Panc1 (cell line): ENCODE measurements at regions not wholly inside any gene's neighbourhood (a gene's known extent, or its start where the extent isn't known, plus 50 kb on each side); places are given as distances from the start of the nearest gene placed in this dataset.

Source experiments
- ATAC-seq: fragments of 200-7000 bp; cut with Tn5 transposase; 2 replicates; pipeline ENCODE4 v1.9.1; 2020; ENCODE audit warnings: mild to moderate bottlenecking, moderate library complexity
- BruUV-seq: library from RNA; stranded (reverse); fragments of 400-500 nt; replicated peaks from 2 replicates; lab custom pipeline; 2021; lab: Mats Ljungman, UMichigan
- CTCF ChIA-PET: fragments of 300-600 bp; sonication (Branson Sonifier 250); formaldehyde crosslinking; loops from one replicate; lab custom pipeline; 2022; ENCODE audit warnings: antibody characterized with exemption; lab: Charles Lee
- POLR2A ChIA-PET: fragments of 300-600 bp; sonication (Branson Sonifier 250); formaldehyde crosslinking; loops from one replicate; lab custom pipeline; 2022; ENCODE audit warnings: antibody characterized with exemption; lab: Charles Lee
- DNase-seq: peaks from one replicate; pipeline ENCODE4 v3.0.0-alpha.2; 2010; ENCODE audit warnings: low read depth, low spot score
- H3K27ac ChIP-seq: 2 replicates; pipeline ENCODE4 v1.5.1; 2011; ENCODE audit warnings: mild to moderate bottlenecking, low read length, inconsistent platforms
- H3K27me3 ChIP-seq: fragments of 200-500 bp; sonication (Bioruptor generic); 2 replicates; pipeline ENCODE4 v1.6.0; 2014; ENCODE audit warnings: low read length, inconsistent platforms; ENCODE audit not compliant: control insufficient read depth, insufficient read depth
- H3K36me3 ChIP-seq: fragments of 200-500 bp; sonication (Bioruptor generic); 2 replicates; pipeline ENCODE4 v1.5.1; 2014; ENCODE audit warnings: inconsistent platforms, mild to moderate bottlenecking, low read length, moderate library complexity; ENCODE audit not compliant: control insufficient read depth, insufficient read depth
- H3K4me1 ChIP-seq: 2 replicates; pipeline ENCODE4 v1.5.1; 2011; ENCODE audit warnings: inconsistent platforms, mild to moderate bottlenecking, low read length, moderate library complexity; ENCODE audit not compliant: control insufficient read depth, insufficient read depth
- H3K4me3 ChIP-seq, 2 experiments: 2 replicates each; pipeline ENCODE4 v1.5.1; 2011 to 2012; ENCODE audit warnings: low read depth in 2 of 2, low read length in 2 of 2, mild to moderate bottlenecking in 2 of 2, inconsistent platforms in 1 of 2, moderate library complexity in 1 of 2
- H3K9me3 ChIP-seq: fragments of 200-500 bp; sonication (Bioruptor generic); 2 replicates; pipeline ENCODE4 v1.5.1; 2014; ENCODE audit warnings: low read depth, mild to moderate bottlenecking, inconsistent platforms, low read length, moderate library complexity; ENCODE audit not compliant: control insufficient read depth, insufficient read depth
- POLR2AphosphoS5 ChIP-seq: IDR thresholded peaks from 2 replicates; pipeline ENCODE4 v1.6.1; 2012; ENCODE audit warnings: mild to moderate bottlenecking, low read depth, low read length, moderate library complexity
- REST ChIP-seq, 2 experiments: IDR thresholded peaks; 2 replicates each; pipeline ENCODE4 v1.6.1; 2011 to 2012; ENCODE audit warnings: low read depth in 2 of 2, control low read depth in 1 of 2, low read length in 1 of 2, mild to moderate bottlenecking in 1 of 2, moderate library complexity in 1 of 2; ENCODE audit not compliant: insufficient read depth in 1 of 2
- SIN3A ChIP-seq: IDR thresholded peaks from 2 replicates; pipeline ENCODE4 v1.6.1; 2012; ENCODE audit warnings: low read depth, mild to moderate bottlenecking, low read length, moderate library complexity, borderline replicate concordance; ENCODE audit not compliant: insufficient read depth
- TCF7L2 ChIP-seq: IDR thresholded peaks from 2 replicates; pipeline ENCODE4 v1.6.1; 2011; ENCODE audit warnings: mild to moderate bottlenecking, low read depth, low read length, inconsistent platforms
- in situ Hi-C: cut with HindIII; loops from 2 replicates; pipeline ENCODE4 v1.10.0; 2016; ENCODE audit warnings: low sequenced_read_pairs, low pct_unique_long_range_greater_than_20kb
- intact Hi-C: fragments of 100-400 bp; cut with micrococcal nuclease; formaldehyde crosslinking; loops from one replicate; pipeline ENCODE4 v1.10.0; 2022; ENCODE audit not compliant: unreplicated experiment
- TF ChIP-seq, protein P1 (sequence below): fragments of 450-650 bp; IDR thresholded peaks from 2 replicates; pipeline ENCODE4 v1.5.1; 2017; ENCODE audit warnings: mild to moderate bottlenecking

- in situ Hi-C loops = no loop called here
- no peak for ATAC-seq
These were observed 76.7 kb downstream of the DACT2 start for GRCh38 chr6:168242940-168243225.

DNA sequence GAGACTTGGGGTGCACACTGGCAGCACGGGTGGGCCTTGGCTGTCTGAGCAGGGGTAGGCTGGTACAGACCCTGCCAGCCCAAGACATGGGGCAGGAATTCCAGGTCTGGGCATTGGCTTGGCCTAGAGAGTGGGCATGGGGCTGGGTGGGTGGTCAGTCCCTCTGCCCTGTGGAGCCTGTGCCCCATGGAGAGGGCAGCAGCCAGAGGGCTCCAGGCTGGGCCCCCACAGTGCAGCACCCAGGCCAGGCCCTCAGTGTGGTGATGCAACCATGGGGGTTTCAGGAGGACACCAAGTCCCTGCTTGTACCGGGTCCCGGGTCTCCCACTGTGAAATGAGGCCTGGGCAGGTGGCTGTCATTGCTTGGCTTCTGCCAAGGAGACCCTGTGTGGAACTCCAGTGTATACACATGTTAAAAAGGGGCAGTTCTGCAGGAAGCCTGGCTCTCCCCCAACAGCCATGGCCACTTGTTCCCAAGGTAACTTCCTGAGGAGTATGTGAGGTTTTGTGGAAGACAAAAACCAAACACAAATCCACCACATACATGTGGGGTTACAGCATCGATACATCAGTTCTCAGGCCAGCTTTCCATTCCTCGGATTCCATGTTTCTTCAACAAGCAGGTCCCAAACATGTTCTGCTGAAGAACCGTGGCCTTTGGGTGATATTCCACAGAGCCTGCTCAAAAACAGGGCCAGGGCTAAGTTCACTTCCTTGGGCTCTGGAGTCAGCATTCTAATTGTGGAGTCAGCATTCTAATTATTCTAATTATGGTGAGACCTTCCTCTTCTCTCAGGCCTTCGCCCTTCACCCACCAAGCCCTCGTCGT, 77.3 kb downstream of the DACT2 start:
- Histone ChIP-seq H3K27me3 (peaks cover 10% of the 10 kb centered on the region), H3K36me3 (no peaks in the 10 kb centered on the region), H3K27ac (no peak overlapping the region), H3K4me3 (no peak overlapping the region), H3K4me1 (peaks cover 9% of the 10 kb centered on the region), H3K9me3 (no peaks in the 10 kb centered on the region)
- BruUV-seq = no TSS peak
- TF ChIP-seq, protein P1, sequence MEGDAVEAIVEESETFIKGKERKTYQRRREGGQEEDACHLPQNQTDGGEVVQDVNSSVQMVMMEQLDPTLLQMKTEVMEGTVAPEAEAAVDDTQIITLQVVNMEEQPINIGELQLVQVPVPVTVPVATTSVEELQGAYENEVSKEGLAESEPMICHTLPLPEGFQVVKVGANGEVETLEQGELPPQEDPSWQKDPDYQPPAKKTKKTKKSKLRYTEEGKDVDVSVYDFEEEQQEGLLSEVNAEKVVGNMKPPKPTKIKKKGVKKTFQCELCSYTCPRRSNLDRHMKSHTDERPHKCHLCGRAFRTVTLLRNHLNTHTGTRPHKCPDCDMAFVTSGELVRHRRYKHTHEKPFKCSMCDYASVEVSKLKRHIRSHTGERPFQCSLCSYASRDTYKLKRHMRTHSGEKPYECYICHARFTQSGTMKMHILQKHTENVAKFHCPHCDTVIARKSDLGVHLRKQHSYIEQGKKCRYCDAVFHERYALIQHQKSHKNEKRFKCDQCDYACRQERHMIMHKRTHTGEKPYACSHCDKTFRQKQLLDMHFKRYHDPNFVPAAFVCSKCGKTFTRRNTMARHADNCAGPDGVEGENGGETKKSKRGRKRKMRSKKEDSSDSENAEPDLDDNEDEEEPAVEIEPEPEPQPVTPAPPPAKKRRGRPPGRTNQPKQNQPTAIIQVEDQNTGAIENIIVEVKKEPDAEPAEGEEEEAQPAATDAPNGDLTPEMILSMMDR = no peak
- TF ChIP-seq POLR2AphosphoS5 = no peak
- TF ChIP-seq SIN3A = no peak
- no peak for TF ChIP-seq TCF7L2
- TF ChIP-seq REST (IDR thresholded peaks at IDR 0.05; ENCODE audit: insufficient read depth in 1 of 2, low read depth in 2 of 2, low read length in 1 of 2) = no peak
- in situ Hi-C loops = no loop called here
- POLR2A ChIA-PET = no interaction called here
- CTCF ChIA-PET = no interaction called here
- ATAC-seq (no peak), DNase-seq (no peak)
- intact Hi-C loops = no loop called here

More at GRCh38 chr6:168242940-168243225, 76.7 kb downstream of the DACT2 start:
- no peak for TF ChIP-seq SIN3A
- ChIA-PET CTCF (no interaction called here), POLR2A (no interaction called here)
- Histone ChIP-seq H3K4me3 (no peak overlapping the region), H3K27me3 (peaks cover 10% of the 10 kb centered on the region), H3K27ac (no peak overlapping the region), H3K9me3 (no peaks in the 10 kb centered on the region), H3K36me3 (no peaks in the 10 kb centered on the region), H3K4me1 (peaks cover 15% of the 10 kb centered on the region)
- intact Hi-C loops = no loop called here
- BruUV-seq = no TSS peak
- DNase-seq = no peak

GRCh38 chr6:168240160-168240559, 79.4 kb downstream of the DACT2 start:
- TF ChIP-seq REST (IDR thresholded peaks at IDR 0.05; ENCODE audit: insufficient read depth in 1 of 2, low read depth in 2 of 2, low read length in 1 of 2) = no peak
- no peak for TF ChIP-seq SIN3A
- TF ChIP-seq, protein P1 = no peak
- TF ChIP-seq POLR2AphosphoS5 = no peak
- no peak for TF ChIP-seq TCF7L2
- DNase-seq = no peak
- Histone ChIP-seq H3K4me3 (no peak overlapping the region), H3K4me1 (no peaks in the 10 kb centered on the region), H3K36me3 (no peaks in the 10 kb centered on the region), H3K27ac (no peak overlapping the region), H3K9me3 (no peaks in the 10 kb centered on the region), H3K27me3 (0 out of 2 replicates have a peak, but pooled peaks cover 2% of the 10 kb centered on the region)
- intact Hi-C loops = no loop called here
- no TSS peak for BruUV-seq
- no peak for ATAC-seq
- in situ Hi-C loops = no loop called here
- ChIA-PET CTCF (no interaction called here), POLR2A (no interaction called here)
